ENCODE measurements at regions not wholly inside any gene's neighbourhood (a gene's known extent, or its start where the extent isn't known, plus 50 kb on each side); places are given as distances from the start of the nearest gene placed in this dataset.

GRCh38 chr12:4849115-4849541, 60.6 kb upstream of the KCNA1 start:
- DNase-seq (ENCODE audit: low read depth): peak; percentile 58
- peak; percentile 89 for TF ChIP-seq CTCF (IDR thresholded peaks at IDR 0.05; ENCODE audit: insufficient read depth, low read length)
- no peak overlapping the region for H3K4me3 ChIP-seq (ENCODE audit: low read depth, low read length)

DNA sequence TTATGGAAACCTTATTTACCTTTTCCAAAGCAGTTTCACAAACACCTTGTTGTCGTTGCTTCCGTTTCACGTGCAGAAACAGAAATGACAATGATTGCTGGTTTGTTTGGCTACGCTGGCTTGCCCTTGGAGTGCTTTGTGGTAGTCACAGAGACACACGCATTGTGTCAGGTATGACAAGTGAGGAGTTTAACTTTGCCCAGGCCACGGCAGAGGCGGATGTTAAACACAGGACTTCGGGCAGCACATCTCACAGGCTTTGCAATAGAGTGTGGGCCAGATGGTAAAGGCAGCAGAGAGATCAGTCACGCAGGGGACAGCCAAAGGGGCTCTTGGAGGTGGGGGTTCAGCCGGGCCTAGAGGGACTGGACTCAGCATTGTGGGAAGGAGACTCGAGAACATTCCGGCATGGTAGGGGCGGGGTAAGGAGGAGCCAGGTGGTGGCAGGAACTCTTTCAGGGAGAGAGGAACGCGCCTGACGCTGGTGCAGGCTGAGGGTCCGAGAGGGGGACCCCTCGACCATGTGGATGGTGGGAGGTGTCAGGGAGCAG, 59.8 kb upstream of the KCNA1 start:
- DNase-seq (ENCODE audit: low read depth): no peak
- no peak for TF ChIP-seq CTCF (IDR thresholded peaks at IDR 0.05; ENCODE audit: insufficient read depth, low read length)
- H3K4me3 ChIP-seq (ENCODE audit: low read depth, low read length): no peak overlapping the region

DNA sequence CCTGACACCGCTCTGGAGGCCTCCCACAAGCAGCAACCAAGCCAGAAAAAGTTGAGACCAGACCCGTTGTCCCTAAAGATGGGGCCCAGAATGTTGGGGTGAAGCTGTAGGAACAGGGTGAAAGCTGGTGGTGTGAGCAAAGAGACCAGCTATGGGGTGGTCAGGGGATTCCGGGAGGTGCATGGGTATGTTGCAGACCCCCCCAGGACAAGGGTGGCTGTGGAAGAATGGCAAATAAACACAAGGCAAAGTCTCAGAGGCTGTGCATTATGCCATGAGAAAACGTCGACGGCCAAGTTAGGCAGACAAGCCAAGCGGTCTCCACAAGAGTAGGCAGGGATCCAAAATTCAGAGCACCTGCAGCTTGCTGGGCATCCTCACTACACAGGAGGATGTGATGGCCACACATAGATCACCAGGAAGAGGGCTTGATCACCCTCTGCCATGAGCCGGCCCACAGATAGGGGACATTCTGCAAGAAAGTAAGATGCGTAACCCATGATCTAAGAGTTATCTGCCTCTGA, 58.8 kb upstream of the KCNA1 start:
- H3K4me3 ChIP-seq (ENCODE audit: low read depth, low read length): no peak overlapping the region
- no peak for DNase-seq (ENCODE audit: low read depth)
- TF ChIP-seq CTCF (IDR thresholded peaks at IDR 0.05; ENCODE audit: insufficient read depth, low read length): no peak

- no peak for TF ChIP-seq CTCF (IDR thresholded peaks at IDR 0.05; ENCODE audit: insufficient read depth, low read length)
- no peak overlapping the region for H3K4me3 ChIP-seq (ENCODE audit: low read depth, low read length)
- DNase-seq (ENCODE audit: low read depth): no peak
Measured at GRCh38 chr12:4852308-4852707, 57.4 kb upstream of the KCNA1 start.

GRCh38 chr12:4852911-4853310, 56.8 kb upstream of the KCNA1 start:
- no peak for DNase-seq (ENCODE audit: low read depth)
- no peak for TF ChIP-seq CTCF (IDR thresholded peaks at IDR 0.05; ENCODE audit: insufficient read depth, low read length)
- no peak overlapping the region for H3K4me3 ChIP-seq (ENCODE audit: low read depth, low read length)

- DNase-seq (ENCODE audit: low read depth): peak; percentile 85
- TF ChIP-seq CTCF (IDR thresholded peaks at IDR 0.05; ENCODE audit: insufficient read depth, low read length): peak; percentile 83
- H3K4me3 ChIP-seq (ENCODE audit: low read depth, low read length): no peak overlapping the region
Measured at GRCh38 chr12:4855121-4855924, 54.4 kb upstream of the KCNA1 start.

Measured in fibroblast of the aortic adventitia (primary cell).